DMS153 treated with DMSO at 0.1 percent for 48 hours (cell line): ENCODE measurements at regions not wholly inside any gene's neighbourhood (a gene's known extent, or its start where the extent isn't known, plus 50 kb on each side); places are given as distances from the start of the nearest gene placed in this dataset.
A peak's percentile ranks its signal among the peaks of the same experiment; 100 is the strongest.

Experiments
- DNase-seq: peaks from one replicate; lab custom pipeline; 2025; ENCODE audit not compliant: unreplicated experiment; lab: John Stamatoyannopoulos, UW

DNA sequence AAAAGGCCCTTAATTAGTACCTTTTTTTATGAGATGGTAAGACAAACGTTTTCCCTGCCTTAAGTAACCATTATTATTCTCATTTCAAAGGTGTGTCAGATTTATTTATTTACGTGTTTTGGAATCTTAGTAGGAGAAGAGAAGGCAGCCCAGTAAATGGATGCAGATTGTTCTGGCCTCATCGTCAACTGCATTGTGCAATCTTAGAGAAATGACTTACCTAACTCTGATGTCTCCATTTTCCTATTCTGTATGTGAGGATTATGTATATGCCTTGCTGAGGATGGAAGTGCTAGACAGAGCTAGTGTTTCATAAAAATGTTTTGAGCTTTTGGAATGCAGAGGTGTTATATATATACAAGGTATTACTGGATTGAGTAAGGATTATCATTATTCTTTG is 97.0 kb upstream of the JAG1 start:
- no peak for DNase-seq

DNA sequence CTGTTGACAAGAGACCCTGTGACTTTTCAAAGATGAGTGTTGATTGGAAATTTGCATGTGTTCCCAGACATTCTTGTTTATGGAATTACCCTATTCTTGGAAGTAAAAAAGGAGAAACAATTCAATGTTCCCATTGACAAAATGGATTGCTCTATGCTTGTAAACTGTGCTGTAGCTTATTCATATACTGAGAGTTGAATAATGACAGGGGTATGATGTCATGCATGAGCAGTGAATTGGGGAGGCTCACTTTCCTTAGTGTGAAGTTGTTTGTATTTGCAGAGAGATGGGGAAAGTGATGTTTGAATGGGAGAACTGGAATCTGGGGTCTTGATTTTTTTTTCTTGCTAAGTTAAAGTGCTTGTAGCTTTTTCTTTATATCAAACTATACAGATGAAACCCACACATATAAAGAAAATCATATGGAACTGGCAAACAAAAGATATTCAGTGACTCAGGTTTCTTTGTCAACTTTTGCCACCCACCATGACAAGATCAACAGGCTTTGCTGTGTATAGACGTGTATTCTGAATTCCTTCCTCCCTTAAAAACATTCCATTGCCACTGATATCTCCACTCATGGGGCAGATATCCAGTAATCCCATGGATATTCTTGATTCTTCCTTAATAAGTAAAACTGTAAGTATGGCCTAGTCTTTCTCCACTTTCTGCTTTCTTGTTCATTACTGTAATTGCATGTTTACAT is 97.8 kb upstream of the JAG1 start:
- no peak for DNase-seq

- DNase-seq: no peak
Observed at GRCh38 chr20:10774357-10774943, 100.7 kb upstream of the JAG1 start.

- no peak for DNase-seq
Observed at GRCh38 chr20:10777710-10778109, 103.9 kb upstream of the JAG1 start.

DNA sequence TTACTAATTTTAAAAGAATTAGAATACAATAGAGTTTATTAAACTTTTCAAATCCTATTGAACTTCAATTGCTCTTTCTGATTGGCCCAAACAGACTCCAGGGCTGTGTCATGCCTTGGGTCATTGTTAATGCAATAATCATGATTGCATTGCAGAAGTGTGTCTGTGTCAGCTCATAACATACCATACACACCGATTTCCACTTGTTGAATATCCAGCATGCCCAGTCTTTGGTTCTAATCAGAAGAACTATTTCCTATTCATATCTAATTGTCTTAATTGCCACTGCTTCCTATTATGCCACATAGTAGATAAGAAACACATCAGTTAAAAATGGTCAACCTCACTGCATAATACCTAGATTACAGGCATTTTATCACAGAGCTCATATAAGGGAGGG is 106.1 kb upstream of the JAG1 start:
- no peak for DNase-seq

GRCh38 chr20:10780901-10781300 is 107.1 kb upstream of the JAG1 start:
- DNase-seq: no peak

- no peak for DNase-seq
Observed at GRCh38 chr20:10781526-10781925, 107.7 kb upstream of the JAG1 start.

DNA sequence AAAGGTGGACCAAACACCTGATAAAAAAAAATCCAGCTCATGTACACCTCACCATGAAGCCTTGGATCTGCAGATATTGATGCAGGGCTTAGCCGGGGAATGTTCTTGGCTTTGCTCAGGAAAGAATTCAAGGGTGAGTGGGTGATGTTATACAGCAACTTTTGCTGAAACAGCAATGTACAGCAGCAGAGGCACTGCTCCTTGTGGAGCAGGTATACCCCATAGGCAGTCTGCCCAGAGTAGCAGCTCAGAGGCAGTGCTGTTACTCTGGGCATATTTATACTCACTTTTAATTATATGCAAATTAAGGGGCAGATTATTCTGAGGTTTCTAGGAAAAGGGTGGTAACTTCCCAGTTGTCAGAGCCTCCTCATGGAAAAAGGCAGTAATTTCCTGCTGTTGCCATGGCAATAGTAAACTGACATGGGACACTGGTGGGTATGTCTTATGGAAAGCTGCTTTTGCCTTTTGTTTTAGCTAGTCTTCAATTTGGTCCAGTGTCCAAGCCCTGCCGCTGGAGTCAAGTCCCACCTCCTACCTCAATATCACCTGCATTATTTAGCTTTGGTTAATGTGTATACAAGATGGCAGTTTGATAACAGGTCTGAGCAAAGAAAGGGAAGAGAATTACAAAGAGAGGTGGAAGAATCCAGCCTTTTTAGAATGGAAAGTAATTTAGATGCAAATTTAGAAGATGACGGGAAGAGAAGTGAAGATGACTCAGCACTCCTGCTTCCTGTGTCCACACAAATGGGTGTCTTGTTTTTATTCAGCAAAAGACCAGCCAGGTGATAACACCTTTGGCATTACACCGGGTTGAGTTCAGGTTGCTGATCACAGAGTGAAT is 110.1 kb upstream of the JAG1 start:
- peak; percentile 53 for DNase-seq

DNA sequence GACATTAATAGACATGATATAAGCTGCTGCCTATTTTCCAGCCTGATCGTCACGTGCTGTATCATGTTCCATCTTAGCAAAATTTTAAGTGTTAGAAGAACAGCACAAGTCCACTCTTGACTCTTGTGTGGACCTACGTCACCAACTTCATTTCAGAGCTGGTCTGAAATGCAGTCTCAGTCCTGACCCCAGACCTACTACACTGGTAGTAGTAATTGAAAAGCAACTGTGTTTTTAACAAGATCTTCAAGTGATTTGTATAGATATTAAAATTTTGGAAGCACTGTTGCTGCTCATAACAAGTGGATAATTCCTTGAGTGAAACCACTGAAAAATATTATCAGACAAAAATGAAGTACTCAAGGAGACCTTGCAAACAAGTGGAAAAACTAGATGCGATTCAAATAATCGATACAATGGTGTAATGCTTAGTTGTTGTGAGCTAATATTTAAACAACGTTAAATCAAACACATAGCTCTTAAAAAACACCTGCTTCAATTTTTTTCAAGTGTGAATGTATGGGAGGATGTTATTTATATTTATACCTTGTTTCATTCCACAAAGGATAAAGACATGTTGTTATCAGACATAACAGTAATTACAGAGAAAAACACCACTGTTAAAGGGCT is 110.9 kb upstream of the JAG1 start:
- DNase-seq: peak; percentile 26

DNA sequence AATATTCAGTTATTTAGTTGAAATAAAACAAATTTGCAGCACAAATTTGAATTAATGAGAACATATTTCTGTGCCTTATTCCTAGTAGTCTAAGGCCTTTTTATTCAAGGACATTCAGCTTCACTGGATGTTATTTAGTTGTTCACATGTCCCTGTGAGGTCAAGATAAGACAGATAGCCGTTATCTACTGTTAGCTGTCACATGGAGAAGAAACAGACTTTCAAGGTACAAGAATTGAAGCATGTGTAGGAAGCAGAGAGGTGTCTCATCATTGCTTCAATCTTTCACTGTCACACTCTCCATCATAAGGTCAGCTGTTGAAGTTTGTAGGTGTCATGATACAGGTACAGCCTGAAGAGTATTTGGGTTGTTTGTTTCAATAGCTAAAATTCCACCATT is 112.9 kb upstream of the JAG1 start:
- no peak for DNase-seq

DNA sequence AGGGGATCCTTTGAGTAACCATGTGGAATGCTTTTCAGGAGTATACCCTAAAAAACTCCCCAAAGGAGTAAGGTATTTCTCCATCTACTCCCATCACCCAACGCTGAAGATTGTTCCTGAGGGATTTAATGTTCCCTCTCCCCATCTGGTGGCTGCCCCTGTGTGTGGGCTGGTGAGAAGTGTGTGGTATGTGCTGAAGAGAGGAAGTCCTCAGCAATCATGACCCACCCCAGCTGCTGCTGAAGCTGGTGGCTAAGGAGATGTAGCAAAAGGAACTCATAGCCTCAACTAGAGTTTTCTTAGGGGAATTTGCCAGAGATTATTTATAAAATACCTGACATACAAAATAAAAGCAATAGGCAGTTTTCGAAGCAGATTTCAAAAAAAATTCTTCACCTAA is 114.3 kb upstream of the JAG1 start:
- no peak for DNase-seq

GRCh38 chr20:10788877-10789276 is 115.1 kb upstream of the JAG1 start:
- DNase-seq: no peak

DNA sequence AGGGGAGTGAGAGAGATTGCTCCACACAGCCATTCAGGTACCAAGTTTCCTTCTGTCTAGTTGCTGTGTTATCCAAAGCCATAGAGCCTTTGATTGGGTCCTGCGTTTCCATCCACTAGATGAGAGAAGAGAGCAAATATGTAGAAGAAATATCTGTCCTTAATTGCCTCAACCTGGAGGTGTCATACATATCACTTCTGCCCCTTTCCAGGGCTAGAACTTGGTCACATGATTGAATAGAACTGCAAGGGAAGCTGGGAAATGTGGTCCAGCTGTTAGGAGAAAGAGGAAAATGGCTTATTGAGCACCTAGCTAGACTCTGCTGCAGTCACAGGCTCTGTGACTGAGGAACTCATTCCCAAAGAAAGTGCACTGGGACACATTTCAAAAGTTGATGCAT is 115.6 kb upstream of the JAG1 start:
- DNase-seq: no peak

DNA sequence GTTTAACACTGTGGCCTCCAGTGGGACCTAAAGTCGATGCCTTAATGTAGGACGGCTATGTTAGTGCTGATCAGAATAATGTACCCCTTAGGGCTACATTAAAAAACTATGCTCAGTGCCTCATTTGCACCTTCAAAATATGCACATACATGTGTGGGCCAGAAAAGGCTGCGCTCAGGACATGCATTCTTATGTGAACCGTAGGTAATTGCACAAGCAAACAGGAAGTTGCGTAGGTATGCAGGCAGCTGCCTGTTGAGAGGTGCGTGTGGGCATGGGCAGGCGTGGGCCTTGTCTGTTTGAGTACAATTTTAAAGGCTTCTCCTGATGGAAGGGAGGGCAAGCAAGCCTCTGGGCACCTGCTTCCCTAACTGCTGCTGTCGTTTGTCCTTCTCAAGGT is 116.2 kb upstream of the JAG1 start:
- peak; percentile 30 for DNase-seq

DNA sequence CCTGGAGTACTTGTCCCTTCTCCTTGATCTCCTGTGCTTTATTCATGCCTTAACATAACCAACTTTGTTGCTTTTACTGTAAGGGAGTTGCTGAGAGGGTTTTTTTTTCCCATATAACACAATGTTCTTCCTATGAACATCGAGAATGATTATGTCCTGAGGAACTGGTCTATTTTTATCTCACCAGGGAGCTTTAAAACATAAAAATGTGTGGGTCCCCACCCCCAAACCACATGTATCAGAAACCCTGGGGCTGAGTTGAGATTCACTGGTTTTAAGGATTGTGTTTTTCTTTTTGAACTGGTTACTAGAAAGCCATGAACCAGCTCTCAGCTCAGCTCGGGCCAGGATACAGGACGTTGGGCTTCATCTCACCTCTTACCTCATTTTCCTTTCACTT is 118.5 kb upstream of the JAG1 start:
- DNase-seq: no peak

- DNase-seq: peak; percentile 63
Observed at GRCh38 chr20:10793766-10794165, 120.0 kb upstream of the JAG1 start.

DNA sequence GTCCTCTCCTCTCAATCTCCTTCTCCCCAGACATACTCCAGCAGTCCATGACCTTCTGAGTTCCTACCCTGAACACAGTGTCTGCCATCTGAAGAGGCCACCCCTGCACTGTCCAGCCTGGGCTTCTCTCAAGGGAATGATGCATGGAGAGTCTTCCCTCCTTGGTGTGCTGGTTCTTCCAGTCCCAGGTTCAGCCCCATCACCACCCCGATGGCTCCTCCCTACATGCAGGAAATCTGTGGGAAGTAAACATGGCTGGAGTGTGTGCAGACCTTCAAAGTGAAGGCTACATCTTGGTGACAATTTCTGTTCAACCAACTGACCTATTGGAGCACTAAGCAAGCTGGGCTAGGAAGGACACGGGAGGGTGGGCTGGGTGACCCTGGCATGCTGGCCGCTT is 121.0 kb upstream of the JAG1 start:
- DNase-seq: no peak

- peak; percentile 47 for DNase-seq
Observed at GRCh38 chr20:10795286-10796026, 121.7 kb upstream of the JAG1 start.

DNA sequence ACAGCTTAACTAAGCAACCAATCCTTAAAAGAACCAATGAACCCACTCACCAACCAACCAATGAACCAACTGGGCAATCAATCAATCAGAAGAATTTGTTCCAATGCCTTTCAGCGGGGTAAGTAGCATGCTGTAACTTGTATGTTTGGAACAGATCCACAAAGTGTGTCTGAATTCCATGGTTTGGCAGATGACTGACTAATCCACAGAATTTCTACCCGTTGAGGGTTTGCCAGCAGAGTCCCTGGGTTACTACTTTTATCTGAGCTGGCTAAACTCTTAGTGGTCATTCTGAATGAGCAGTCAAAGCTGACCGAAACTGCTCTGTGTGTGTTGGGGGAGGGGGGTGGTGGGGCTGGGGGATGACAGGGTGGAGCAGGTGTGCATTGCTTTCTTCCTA is 125.0 kb upstream of the JAG1 start:
- no peak for DNase-seq

DNA sequence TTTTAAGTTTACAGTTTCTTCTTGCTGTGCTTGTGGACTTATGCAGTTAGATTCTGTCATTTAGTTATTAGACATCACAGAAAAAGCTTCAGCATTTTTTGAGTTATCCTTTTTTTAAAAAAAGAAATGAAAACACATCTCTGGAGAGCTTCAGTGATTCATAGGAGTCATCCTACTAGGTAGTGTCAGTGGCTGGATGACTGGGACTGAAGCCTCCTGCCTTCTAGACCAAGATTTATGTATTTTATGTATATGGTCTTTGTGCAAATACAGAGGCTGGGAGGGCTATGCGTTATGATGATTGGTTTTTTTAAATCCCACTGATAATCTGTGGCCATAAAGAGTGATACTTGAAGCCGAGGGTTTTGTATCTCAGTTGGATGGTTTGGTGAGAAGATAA is 125.9 kb upstream of the JAG1 start:
- no peak for DNase-seq

DNA sequence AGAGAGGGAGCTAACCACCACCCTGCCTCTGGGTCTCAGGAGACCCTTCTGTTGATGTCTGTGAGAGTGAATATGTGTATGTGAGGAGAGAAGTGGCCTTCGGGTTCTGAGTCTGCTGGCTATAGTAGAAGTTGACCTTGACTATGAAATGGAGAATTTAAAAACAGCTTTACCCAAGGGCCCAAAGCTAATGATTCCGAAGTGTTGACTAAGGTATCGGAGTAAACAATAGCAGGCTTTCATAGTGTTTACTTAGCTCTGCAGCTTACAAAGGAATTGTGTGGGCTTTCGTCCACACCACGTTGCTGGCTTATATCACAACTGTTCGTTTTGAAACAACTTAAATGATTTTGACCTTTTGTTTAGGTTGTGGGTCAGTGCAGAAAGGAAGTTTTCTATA is 126.5 kb upstream of the JAG1 start:
- peak; percentile 55 for DNase-seq
